SK-N-MC (cell line): ENCODE measurements at regions not wholly inside any gene's neighbourhood (a gene's known extent, or its start where the extent isn't known, plus 50 kb on each side); places are given as distances from the start of the nearest gene placed in this dataset.

Experiments
- DNase-seq: peaks from one replicate; pipeline ENCODE4 v3.0.0-alpha.2; 2011; ENCODE audit warnings: low read depth, low spot score
- H3K27ac ChIP-seq: fragments of 200-600 bp; sonication (generic); 2 replicates; pipeline ENCODE4 v1.5.1; 2016; ENCODE audit warnings: mixed run types
- H3K36me3 ChIP-seq: fragments of 200-600 bp; sonication (generic); 2 replicates; pipeline ENCODE4 v1.6.1; 2017; ENCODE audit warnings: antibody characterized with exemption, low read length, mixed read lengths; ENCODE audit not compliant: insufficient read depth
- H3K4me3 ChIP-seq: fragments of 200-600 bp; sonication (generic); 2 replicates; pipeline ENCODE4 v1.5.1; 2016
- H3K9ac ChIP-seq: fragments of 200-600 bp; sonication (generic); 2 replicates; pipeline ENCODE4 v1.8.0; 2017; ENCODE audit warnings: mixed run types, mixed read lengths; ENCODE audit not compliant: insufficient read length
- H3K9me3 ChIP-seq: fragments of 200-600 bp; sonication (generic); 2 replicates; pipeline ENCODE4 v1.6.1; 2017; ENCODE audit warnings: low read depth, mild to moderate bottlenecking, antibody characterized with exemption, low read length, moderate library complexity, mixed read lengths
- EZH2 ChIP-seq: fragments of 200-600 bp; sonication (generic); IDR thresholded peaks from one replicate; pipeline ENCODE4 v1.6.1; 2017; ENCODE audit warnings: antibody characterized with exemption
- FOXP2 ChIP-seq: optimal IDR thresholded peaks from 2 replicates; pipeline ENCODE3; 2011; ENCODE audit warnings: mild to moderate bottlenecking, moderate library complexity; ENCODE audit not compliant: insufficient read depth; ENCODE audit errors: extremely low read length, control extremely low read depth
- POLR2AphosphoS5 ChIP-seq: IDR thresholded peaks from 2 replicates; pipeline ENCODE4 v1.6.1; 2012; ENCODE audit warnings: mild to moderate bottlenecking, low read depth, low read length, borderline replicate concordance

GRCh38 chr6:82033631-82034211 is 213.8 kb downstream of the IBTK start:
- Histone ChIP-seq H3K27ac (no peak overlapping the region), H3K9me3 (no peaks in the 10 kb centered on the region; the same call in 1 of the 2 replicates), H3K36me3 (no peaks in the 10 kb centered on the region), H3K9ac (no peak overlapping the region), H3K4me3 (no peak overlapping the region)
- no peak for DNase-seq
- TF ChIP-seq FOXP2: no peak
- no peak for TF ChIP-seq POLR2AphosphoS5
- no peak for TF ChIP-seq EZH2

GRCh38 chr6:82032444-82032843 is 215.1 kb downstream of the IBTK start:
- Histone ChIP-seq H3K36me3 (no peaks in the 10 kb centered on the region), H3K27ac (no peak overlapping the region), H3K9me3 (no peaks in the 10 kb centered on the region; the same call in 1 of the 2 replicates), H3K9ac (no peak overlapping the region), H3K4me3 (no peak overlapping the region)
- DNase-seq: no peak
- TF ChIP-seq FOXP2 (no peak), POLR2AphosphoS5 (no peak)

GRCh38 chr6:82030761-82031503 is 216.6 kb downstream of the IBTK start:
- Histone ChIP-seq H3K27ac (no peak overlapping the region), H3K4me3 (no peak overlapping the region), H3K36me3 (no peaks in the 10 kb centered on the region), H3K9me3 (no peaks in the 10 kb centered on the region; the same call in 1 of the 2 replicates), H3K9ac (no peak overlapping the region)
- no peak for DNase-seq
- TF ChIP-seq POLR2AphosphoS5 (no peak), FOXP2 (no peak), EZH2 (no peak)

- Histone ChIP-seq H3K9ac (no peak overlapping the region), H3K9me3 (no peaks in the 10 kb centered on the region; the same call in 1 of the 2 replicates), H3K4me3 (no peak overlapping the region), H3K27ac (no peak overlapping the region), H3K36me3 (no peaks in the 10 kb centered on the region)
- DNase-seq: no peak
- no peak for TF ChIP-seq POLR2AphosphoS5
- TF ChIP-seq EZH2: no peak
- no peak for TF ChIP-seq FOXP2
Measured at GRCh38 chr6:82030301-82030700, 217.2 kb downstream of the IBTK start.

GRCh38 chr6:82025271-82025670 is 222.3 kb downstream of the IBTK start:
- Histone ChIP-seq H3K9me3 (no peaks in the 10 kb centered on the region; the same call in 1 of the 2 replicates), H3K9ac (no peak overlapping the region), H3K36me3 (no peaks in the 10 kb centered on the region), H3K4me3 (no peak overlapping the region), H3K27ac (no peak overlapping the region)
- DNase-seq: no peak
- TF ChIP-seq FOXP2 (no peak), POLR2AphosphoS5 (no peak), EZH2 (no peak)

GRCh38 chr6:82022614-82023129 is 224.9 kb downstream of the IBTK start:
- TF ChIP-seq FOXP2: no peak
- no peak for TF ChIP-seq EZH2
- TF ChIP-seq POLR2AphosphoS5: no peak
- no peak overlapping the region for H3K4me3 ChIP-seq
- H3K36me3 ChIP-seq: no peaks in the 10 kb centered on the region
- no peaks in the 10 kb centered on the region for H3K9me3 ChIP-seq
- H3K9ac ChIP-seq: no peak overlapping the region
- DNase-seq: no peak
- no peak overlapping the region for H3K27ac ChIP-seq

- Histone ChIP-seq H3K9ac (no peak overlapping the region), H3K9me3 (no peaks in the 10 kb centered on the region), H3K36me3 (no peaks in the 10 kb centered on the region), H3K4me3 (no peak overlapping the region), H3K27ac (no peak overlapping the region)
- TF ChIP-seq POLR2AphosphoS5 (no peak), FOXP2 (no peak), EZH2 (no peak)
- no peak for DNase-seq
Measured at GRCh38 chr6:82017773-82018172, 229.8 kb downstream of the IBTK start.

GRCh38 chr6:82017288-82017687 is 230.3 kb downstream of the IBTK start:
- H3K36me3 ChIP-seq: no peaks in the 10 kb centered on the region
- no peak overlapping the region for H3K4me3 ChIP-seq
- H3K9ac ChIP-seq: no peak overlapping the region
- H3K27ac ChIP-seq: no peak overlapping the region
- no peaks in the 10 kb centered on the region for H3K9me3 ChIP-seq
- DNase-seq: no peak
- TF ChIP-seq EZH2 (no peak), POLR2AphosphoS5 (no peak), FOXP2 (no peak)

GRCh38 chr6:82015526-82015925 is 232.0 kb downstream of the IBTK start:
- H3K9me3 ChIP-seq: no peaks in the 10 kb centered on the region
- no peak overlapping the region for H3K27ac ChIP-seq
- no peak for DNase-seq
- H3K36me3 ChIP-seq: no peaks in the 10 kb centered on the region
- TF ChIP-seq EZH2 (no peak), POLR2AphosphoS5 (no peak), FOXP2 (no peak)
- no peak overlapping the region for H3K9ac ChIP-seq
- H3K4me3 ChIP-seq: no peak overlapping the region
